ENCODE measurements at regions not wholly inside any gene's neighbourhood (a gene's known extent, or its start where the extent isn't known, plus 50 kb on each side); places are given as distances from the start of the nearest gene placed in this dataset.

DNA sequence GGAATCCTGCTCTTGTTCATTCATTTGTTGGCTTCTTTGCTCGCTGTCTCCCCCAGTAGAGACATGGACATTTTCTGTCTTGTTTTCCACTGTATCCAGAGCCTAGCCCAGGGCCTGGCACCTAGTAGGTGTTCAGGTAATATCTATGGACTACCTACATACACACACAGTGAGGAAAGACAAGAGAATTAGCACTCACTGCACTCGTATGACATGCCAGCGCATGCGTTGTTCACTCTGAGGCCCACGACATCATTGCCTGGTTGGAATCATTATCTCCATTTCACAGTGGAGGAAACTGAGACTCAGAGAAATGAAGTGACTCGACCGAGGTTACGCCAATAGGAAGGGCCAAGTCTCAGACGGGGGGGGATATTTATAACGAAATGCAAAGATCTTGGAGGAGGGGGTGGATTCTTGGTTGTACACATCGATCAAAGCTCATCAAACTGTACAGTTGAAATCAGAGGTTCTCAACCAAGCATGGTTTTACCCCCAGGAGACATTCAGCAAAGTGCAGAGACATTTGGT is 140.1 kb upstream of the PTPN1 start:
- TF ChIP-seq, protein P1, sequence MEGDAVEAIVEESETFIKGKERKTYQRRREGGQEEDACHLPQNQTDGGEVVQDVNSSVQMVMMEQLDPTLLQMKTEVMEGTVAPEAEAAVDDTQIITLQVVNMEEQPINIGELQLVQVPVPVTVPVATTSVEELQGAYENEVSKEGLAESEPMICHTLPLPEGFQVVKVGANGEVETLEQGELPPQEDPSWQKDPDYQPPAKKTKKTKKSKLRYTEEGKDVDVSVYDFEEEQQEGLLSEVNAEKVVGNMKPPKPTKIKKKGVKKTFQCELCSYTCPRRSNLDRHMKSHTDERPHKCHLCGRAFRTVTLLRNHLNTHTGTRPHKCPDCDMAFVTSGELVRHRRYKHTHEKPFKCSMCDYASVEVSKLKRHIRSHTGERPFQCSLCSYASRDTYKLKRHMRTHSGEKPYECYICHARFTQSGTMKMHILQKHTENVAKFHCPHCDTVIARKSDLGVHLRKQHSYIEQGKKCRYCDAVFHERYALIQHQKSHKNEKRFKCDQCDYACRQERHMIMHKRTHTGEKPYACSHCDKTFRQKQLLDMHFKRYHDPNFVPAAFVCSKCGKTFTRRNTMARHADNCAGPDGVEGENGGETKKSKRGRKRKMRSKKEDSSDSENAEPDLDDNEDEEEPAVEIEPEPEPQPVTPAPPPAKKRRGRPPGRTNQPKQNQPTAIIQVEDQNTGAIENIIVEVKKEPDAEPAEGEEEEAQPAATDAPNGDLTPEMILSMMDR (IDR thresholded peaks at IDR 0.05) = no peak
- no peak for TF ChIP-seq POLR2A (IDR thresholded peaks at IDR 0.05; ENCODE audit: low read depth)
- no peak for TF ChIP-seq EP300 (IDR thresholded peaks at IDR 0.05)
- TF ChIP-seq POLR2AphosphoS5 (IDR thresholded peaks at IDR 0.05) = no peak

Data from esophagus muscularis mucosa (tissue), 4 donors.